MCF 10A (cell line): ENCODE measurements at regions not wholly inside any gene's neighbourhood (a gene's known extent, or its start where the extent isn't known, plus 50 kb on each side); places are given as distances from the start of the nearest gene placed in this dataset.

Experiments used
- BruUV-seq: library from RNA; stranded (reverse); fragments of 400-500 nt; replicated peaks from 2 replicates; lab custom pipeline; 2021; lab: Mats Ljungman, UMichigan
- CTCF ChIA-PET: fragments of 300-600 bp; sonication (Branson Sonifier 250); formaldehyde crosslinking; extraction: SDS; loops from one replicate; lab custom pipeline; 2021; ENCODE audit warnings: antibody characterized with exemption, inconsistent platforms; lab: Yijun Ruan, JAX
- POLR2A ChIA-PET: fragments of 300-600, 350-650 bp; sonication (Branson Sonifier 250); formaldehyde crosslinking; extraction: SDS; loops from one replicate; lab custom pipeline; 2020; ENCODE audit warnings: antibody characterized with exemption, inconsistent platforms; lab: Yijun Ruan, JAX
- DNase-seq: peaks from one replicate; pipeline ENCODE4 v3.0.0-alpha.2; 2018; ENCODE audit not compliant: unreplicated experiment
- H3K27ac Mint-ChIP-seq: one replicate; pipeline ENCODE4 v1.8.0; 2022; ENCODE audit warnings: mild to moderate bottlenecking, low read depth, mixed read lengths; ENCODE audit not compliant: unreplicated experiment
- H3K27me3 Mint-ChIP-seq: one replicate; pipeline ENCODE4 v1.8.0; 2022; ENCODE audit warnings: mixed read lengths; ENCODE audit not compliant: insufficient read depth, unreplicated experiment
- H3K36me3 Mint-ChIP-seq: one replicate; pipeline ENCODE4 v1.8.0; 2022; ENCODE audit warnings: mild to moderate bottlenecking, moderate library complexity, mixed read lengths; ENCODE audit not compliant: insufficient read depth, unreplicated experiment
- H3K4me1 Mint-ChIP-seq: one replicate; pipeline ENCODE4 v1.8.0; 2022; ENCODE audit warnings: mixed read lengths; ENCODE audit not compliant: insufficient read depth, unreplicated experiment
- H3K4me3 Mint-ChIP-seq: one replicate; pipeline ENCODE4 v1.8.0; 2022; ENCODE audit warnings: mild to moderate bottlenecking, moderate library complexity, mixed read lengths; ENCODE audit not compliant: unreplicated experiment
- H3K9me3 Mint-ChIP-seq: one replicate; pipeline ENCODE4 v1.8.0; 2022; ENCODE audit warnings: mixed read lengths; ENCODE audit not compliant: unreplicated experiment
- CTCF ChIP-seq: fragments of 200-600 bp; IDR thresholded peaks from one replicate; pipeline ENCODE4 v1.8.0; 2022; ENCODE audit warnings: antibody characterized with exemption, mild to moderate bottlenecking; ENCODE audit not compliant: unreplicated experiment
- intact Hi-C: fragments of 100-400 bp; cut with micrococcal nuclease; formaldehyde crosslinking; loops from 2 replicates; pipeline ENCODE4 v1.14.1; 2022

GRCh38 chr22:33221568-33221967 lies 163.4 kb upstream of the SYN3 start:
- intact Hi-C loops = no loop called here
- Mint-ChIP-seq H3K9me3 (no peaks in the 10 kb centered on the region), H3K4me3 (no peak overlapping the region), H3K4me1 (peaks cover 8% of the 10 kb centered on the region), H3K27ac (no peak overlapping the region), H3K27me3 (no peaks in the 10 kb centered on the region), H3K36me3 (no peaks in the 10 kb centered on the region)
- TF ChIP-seq CTCF = no peak
- no TSS peak for BruUV-seq
- no peak for DNase-seq
- ChIA-PET CTCF (interaction anchor here (0.7 to 1.3 kb wide), 3 partner anchors 8 to 18 kb away, joined by 3 to 6 read pairs (median 3); no protein-coding TSS in a partner anchor), POLR2A (interaction anchor here (0.7 kb wide), 1 partner anchor 14 kb away, joined by 3 read pairs; no protein-coding TSS in a partner anchor)

- intact Hi-C loops = no loop called here
- no peaks in the 10 kb centered on the region for H3K36me3 Mint-ChIP-seq
- DNase-seq = no peak
- BruUV-seq = no TSS peak
- CTCF ChIA-PET = interaction anchor here (1.0 to 2.2 kb wide), 4 partner anchors 9 to 24 kb away, joined by 3 to 11 read pairs (median 3); no protein-coding TSS in a partner anchor
- H3K27ac Mint-ChIP-seq = no peak overlapping the region
- no peak overlapping the region for H3K4me3 Mint-ChIP-seq
- H3K27me3 Mint-ChIP-seq = no peaks in the 10 kb centered on the region
- H3K4me1 Mint-ChIP-seq = peaks cover 8% of the 10 kb centered on the region
- H3K9me3 Mint-ChIP-seq = no peaks in the 10 kb centered on the region
- no peak for TF ChIP-seq CTCF
- POLR2A ChIA-PET = interaction anchor here (0.5 to 0.7 kb wide), 2 partner anchors 13 to 57 kb away, joined by 3 to 4 read pairs; no protein-coding TSS in a partner anchor
Observed at GRCh38 chr22:33220476-33221080, 162.4 kb upstream of the SYN3 start.

- CTCF ChIA-PET = interaction anchor here (0.5 to 2.2 kb wide), 6 partner anchors 8 to 842 kb away, joined by 3 to 11 read pairs (median 3); no protein-coding TSS in a partner anchor
- Mint-ChIP-seq H3K27ac (no peak overlapping the region), H3K4me3 (no peak overlapping the region), H3K9me3 (no peaks in the 10 kb centered on the region), H3K27me3 (no peaks in the 10 kb centered on the region), H3K4me1 (peaks cover 8% of the 10 kb centered on the region), H3K36me3 (no peaks in the 10 kb centered on the region)
- TF ChIP-seq CTCF = no peak
- BruUV-seq = no TSS peak
- intact Hi-C loops = no loop called here
- no peak for DNase-seq
- POLR2A ChIA-PET = interaction anchor here (0.5 to 0.6 kb wide), 3 partner anchors 56 to 465 kb away, joined by 3 to 4 read pairs (median 3); no protein-coding TSS in a partner anchor
Observed at GRCh38 chr22:33219648-33220384, 161.6 kb upstream of the SYN3 start.
